Endodermal cell (in vitro differentiated cells): ENCODE measurements at regions not wholly inside any gene's neighbourhood (a gene's known extent, or its start where the extent isn't known, plus 50 kb on each side); places are given as distances from the start of the nearest gene placed in this dataset.

Experiments
- DNase-seq: peaks from one replicate; pipeline ENCODE4 v3.0.0-alpha.2; 2017
- H3K27ac ChIP-seq: 2 replicates; pipeline ENCODE4 v1.5.1; 2013; ENCODE audit warnings: mild to moderate bottlenecking, low read depth, low read length, moderate library complexity
- H3K27me3 ChIP-seq: 2 replicates; pipeline ENCODE4 v1.6.1; 2013; ENCODE audit warnings: mild to moderate bottlenecking, low read length, moderate library complexity; ENCODE audit not compliant: insufficient read depth, control insufficient read depth, poor library complexity, severe bottlenecking
- H3K36me3 ChIP-seq: 2 replicates; pipeline ENCODE4 v1.7.0; 2013; ENCODE audit warnings: mild to moderate bottlenecking, low read length, moderate library complexity; ENCODE audit not compliant: control insufficient read depth, insufficient read depth
- H3K4me1 ChIP-seq: one replicate; pipeline ENCODE4 v1.7.0; 2013; ENCODE audit warnings: low read length; ENCODE audit not compliant: control insufficient read depth, insufficient read depth
- H3K4me3 ChIP-seq: 2 replicates; pipeline ENCODE4 v1.5.1; 2013; ENCODE audit warnings: mild to moderate bottlenecking, low read length, moderate library complexity
- H3K9ac ChIP-seq: 2 replicates; pipeline ENCODE4 v1.6.1; 2013; ENCODE audit warnings: mild to moderate bottlenecking, low read length, moderate library complexity; ENCODE audit not compliant: poor library complexity, severe bottlenecking; ENCODE audit errors: extremely low read depth
- H3K9me3 ChIP-seq: 2 replicates; pipeline ENCODE4 v1.6.1; 2013; ENCODE audit warnings: mild to moderate bottlenecking, low read length, moderate library complexity; ENCODE audit not compliant: control insufficient read depth
- H3K27ac Mint-ChIP-seq: 2 replicates; pipeline ENCODE4 v1.8.0; 2020; ENCODE audit warnings: mixed read lengths
- H3K27me3 Mint-ChIP-seq: 2 replicates; pipeline ENCODE4 v1.8.0; 2021; ENCODE audit warnings: mild to moderate bottlenecking, mixed read lengths; ENCODE audit not compliant: insufficient read depth
- H3K36me3 Mint-ChIP-seq: 2 replicates; pipeline ENCODE4 v1.8.0; 2020; ENCODE audit warnings: low read depth, mixed read lengths
- H3K4me1 Mint-ChIP-seq: 2 replicates; pipeline ENCODE4 v1.8.0; 2020; ENCODE audit warnings: mixed read lengths
- H3K4me3 Mint-ChIP-seq: 2 replicates; pipeline ENCODE4 v1.8.0; 2020; ENCODE audit warnings: mild to moderate bottlenecking, moderate library complexity, mixed read lengths
- H3K9me3 Mint-ChIP-seq: 2 replicates; pipeline ENCODE4 v1.8.0; 2020; ENCODE audit warnings: mild to moderate bottlenecking, mixed read lengths
- CTCF ChIP-seq: fragments of 200-600 bp; sonication (generic); conservative IDR thresholded peaks from 2 replicates; pipeline ENCODE4 v1.5.0; 2021; ENCODE audit warnings: antibody characterized with exemption, mild to moderate bottlenecking
- WGBS, 2 experiments: methylation state at CpG; one replicate each; pipeline versions ENCODE4 v1.1.5 to v1.1.7; 2013; ENCODE audit warnings: missing lambda C conversion rate in 2 of 2, mixed read lengths in 1 of 2; ENCODE audit not compliant: insufficient coverage in 1 of 2, insufficient read length in 1 of 2; 5-methylcytosine and 5-hydroxymethylcytosine counted together

DNA sequence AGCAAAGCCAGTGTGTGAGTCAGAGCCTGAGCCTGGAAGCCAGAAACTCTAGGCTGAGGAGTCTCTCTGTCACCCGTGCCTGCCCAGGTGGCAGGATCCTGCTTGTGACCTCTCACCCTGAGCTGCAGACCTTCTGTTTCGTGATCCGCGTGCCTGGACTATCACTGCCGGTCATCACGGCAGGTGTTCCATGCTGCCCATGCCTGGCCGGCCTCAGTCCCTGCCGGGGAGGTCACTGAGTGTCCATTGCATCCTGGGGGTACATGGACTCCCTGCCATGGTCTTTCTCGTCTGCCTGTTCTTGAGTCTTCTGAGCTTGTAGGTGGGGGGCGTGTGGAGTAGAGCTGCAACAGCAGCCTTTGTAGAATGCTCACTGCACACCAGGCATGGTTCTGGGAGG lies 1032.4 kb downstream of the TBC1D22A start:
- Histone ChIP-seq H3K9me3 (peaks cover 14% of the 10 kb centered on the region), H3K27me3 (no peaks in the 10 kb centered on the region), H3K36me3 (no peaks in the 10 kb centered on the region), H3K4me3 (no peak overlapping the region), H3K4me1 (no peaks in the 10 kb centered on the region), H3K27ac (no peak overlapping the region), H3K9ac (no peak overlapping the region)
- peak; percentile 7 for DNase-seq
- no peak overlapping the region for H3K4me3 Mint-ChIP-seq
- no peaks in the 10 kb centered on the region for H3K4me1 Mint-ChIP-seq
- H3K27me3 Mint-ChIP-seq, result peaks cover 2% of the 10 kb centered on the region
- no peak overlapping the region for H3K27ac Mint-ChIP-seq
- 92 to 94% methylated on average over 9 to 10 of the region's 10 CpGs for WGBS, 2 experiments
- peaks cover 22% of the 10 kb centered on the region for H3K9me3 Mint-ChIP-seq
- TF ChIP-seq CTCF, result no peak
- peaks cover 4% of the 10 kb centered on the region for H3K36me3 Mint-ChIP-seq

DNA sequence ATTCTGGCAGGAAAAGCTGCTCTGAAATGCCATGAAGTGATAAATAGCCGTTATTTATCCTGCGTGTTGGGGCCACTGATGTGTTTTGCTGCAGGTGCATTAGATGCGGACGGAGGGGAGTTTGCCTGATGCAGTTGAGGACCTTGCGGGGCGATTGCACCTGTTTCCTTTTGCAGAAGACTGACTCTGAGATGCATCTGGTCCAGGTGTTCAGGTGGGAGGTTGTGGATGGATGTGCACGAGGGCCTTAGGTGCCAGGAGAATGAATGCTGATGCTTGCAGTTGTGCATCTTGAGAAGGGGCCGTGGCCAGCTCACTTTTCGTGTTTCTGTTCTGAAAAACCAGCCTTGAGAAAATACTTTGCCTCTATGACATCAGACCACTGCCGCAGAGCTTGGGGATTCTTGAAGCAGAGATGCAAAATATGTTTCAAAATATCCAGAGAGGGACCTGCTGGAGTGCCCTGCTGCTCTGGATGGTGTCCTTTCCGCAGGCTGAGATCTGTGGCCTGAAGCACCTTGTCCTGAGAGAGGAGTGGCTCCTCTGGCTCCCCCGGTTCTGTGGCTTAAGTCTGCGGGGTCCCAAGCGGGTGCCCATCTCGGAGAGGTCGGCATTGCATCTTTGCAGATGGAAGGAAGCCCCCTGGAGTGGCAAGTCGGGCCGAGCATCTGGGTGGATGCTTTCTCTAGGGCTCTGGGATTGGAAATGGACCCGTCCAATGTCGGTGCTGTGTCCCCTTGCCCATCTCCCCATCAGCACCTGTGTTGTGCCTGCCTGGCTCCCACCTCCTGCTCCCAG lies 1031.1 kb downstream of the TBC1D22A start:
- Mint-ChIP-seq H3K4me3 (no peak overlapping the region), H3K4me1 (no peaks in the 10 kb centered on the region), H3K27ac (no peak overlapping the region), H3K36me3 (no peaks in the 10 kb centered on the region), H3K27me3 (peaks cover 2% of the 10 kb centered on the region), H3K9me3 (peaks cover 14% of the 10 kb centered on the region)
- WGBS, 2 experiments, result 87 to 89% methylated on average over 18 to 20 of the region's 20 CpGs
- H3K27me3 ChIP-seq, result no peaks in the 10 kb centered on the region
- no peaks in the 10 kb centered on the region for H3K36me3 ChIP-seq
- peak; percentile 24 for DNase-seq
- peaks cover 2% of the 10 kb centered on the region for H3K9me3 ChIP-seq
- H3K27ac ChIP-seq, result no peak overlapping the region
- no peak overlapping the region for H3K9ac ChIP-seq
- H3K4me3 ChIP-seq, result no peak overlapping the region
- TF ChIP-seq CTCF, result no peak
- H3K4me1 ChIP-seq, result no peaks in the 10 kb centered on the region

- H3K27ac Mint-ChIP-seq, result no peak overlapping the region
- H3K4me3 ChIP-seq, result no peak overlapping the region
- no peaks in the 10 kb centered on the region for H3K4me1 Mint-ChIP-seq
- no peak overlapping the region for H3K4me3 Mint-ChIP-seq
- no peak overlapping the region for H3K9ac ChIP-seq
- peaks cover 4% of the 10 kb centered on the region for H3K27me3 Mint-ChIP-seq
- H3K9me3 ChIP-seq, result peaks cover 10% of the 10 kb centered on the region
- no peaks in the 10 kb centered on the region for H3K4me1 ChIP-seq
- no peaks in the 10 kb centered on the region for H3K36me3 ChIP-seq
- WGBS, 2 experiments, result 82 to 91% methylated on average over 1 to 3 of the region's 3 CpGs
- H3K9me3 Mint-ChIP-seq, result peaks cover 13% of the 10 kb centered on the region
- TF ChIP-seq CTCF, result no peak
- no peak overlapping the region for H3K27ac ChIP-seq
- H3K36me3 Mint-ChIP-seq, result peaks cover 7% of the 10 kb centered on the region
- H3K27me3 ChIP-seq, result no peaks in the 10 kb centered on the region
- no peak for DNase-seq
Measured at GRCh38 chr22:47789171-47789570, 1026.7 kb downstream of the TBC1D22A start.
